A673 (cell line): ENCODE measurements at regions not wholly inside any gene's neighbourhood (a gene's known extent, or its start where the extent isn't known, plus 50 kb on each side); places are given as distances from the start of the nearest gene placed in this dataset.

Source experiments
- BruUV-seq: library from RNA; stranded (reverse); fragments of 400-500 nt; replicated peaks from 2 replicates; lab custom pipeline; 2021; lab: Mats Ljungman, UMichigan
- CTCF ChIA-PET: fragments of 300-600 bp; sonication (Branson Sonifier 250); formaldehyde crosslinking; loops from one replicate; lab custom pipeline; 2022; ENCODE audit warnings: antibody characterized with exemption; lab: Charles Lee
- POLR2A ChIA-PET: fragments of 300-600 bp; sonication (Branson Sonifier 250); formaldehyde crosslinking; loops from one replicate; lab custom pipeline; 2022; ENCODE audit warnings: antibody characterized with exemption; ENCODE audit not compliant: low non-redundant PET; lab: Charles Lee
- DNase-seq: peaks from one replicate; pipeline ENCODE4 v3.0.0-alpha.2; 2015; ENCODE audit warnings: low spot score
- H3K27ac ChIP-seq: fragments of 200-600 bp; sonication (generic); 2 replicates; pipeline ENCODE4 v1.5.1; 2016; ENCODE audit warnings: mixed run types, low read depth, mild to moderate bottlenecking, mixed read lengths, antibody characterized with exemption, low read length; ENCODE audit not compliant: poor library complexity, severe bottlenecking
- H3K27me3 ChIP-seq: fragments of 200-600 bp; sonication (generic); replicated peaks from 2 replicates; pipeline ENCODE4 v1.6.1; 2017; ENCODE audit warnings: mixed run types, low read depth, mild to moderate bottlenecking, mixed read lengths, antibody characterized with exemption, low read length; ENCODE audit not compliant: insufficient read depth, poor library complexity
- H3K36me3 ChIP-seq: fragments of 200-600 bp; sonication (generic); 2 replicates; pipeline ENCODE4 v1.6.1; 2016; ENCODE audit warnings: mixed run types, mild to moderate bottlenecking, mixed read lengths, antibody characterized with exemption, low read length; ENCODE audit not compliant: insufficient read depth, poor library complexity, severe bottlenecking
- H3K4me1 ChIP-seq: fragments of 200-600 bp; sonication (generic); 2 replicates; pipeline ENCODE4 v1.6.1; 2017; ENCODE audit warnings: mixed run types, mild to moderate bottlenecking, mixed read lengths, antibody characterized with exemption, low read length; ENCODE audit not compliant: insufficient read depth, poor library complexity, severe bottlenecking
- H3K4me3 ChIP-seq: fragments of 200-600 bp; sonication (generic); 2 replicates; pipeline ENCODE4 v1.5.1; 2016; ENCODE audit warnings: low read depth, mixed run types, mild to moderate bottlenecking, mixed read lengths, low read length; ENCODE audit not compliant: poor library complexity, severe bottlenecking
- H3K9me3 ChIP-seq: fragments of 200-600 bp; sonication (generic); 2 replicates; pipeline ENCODE4 v1.6.1; 2016; ENCODE audit warnings: mixed run types, low read depth, mild to moderate bottlenecking, mixed read lengths, antibody characterized with exemption, low read length; ENCODE audit not compliant: poor library complexity, severe bottlenecking
- CTCF ChIP-seq: fragments of 300-800, 200-600 bp; sonication (generic); conservative IDR thresholded peaks from 2 replicates; pipeline ENCODE4 v1.5.1; 2017; ENCODE audit warnings: low read depth, mild to moderate bottlenecking, antibody characterized with exemption, low read length, moderate library complexity, mixed read lengths
- EZH2 ChIP-seq: fragments of 200-600 bp; sonication (generic); IDR thresholded peaks from 2 replicates; pipeline ENCODE4 v1.6.1; 2017; ENCODE audit warnings: borderline replicate concordance, low read depth, mild to moderate bottlenecking, mixed read lengths, antibody characterized with exemption, low read length; ENCODE audit not compliant: poor library complexity, severe bottlenecking
- intact Hi-C: fragments of 100-400 bp; cut with micrococcal nuclease; formaldehyde crosslinking; loops from one replicate; pipeline ENCODE4 v1.10.0; 2022; ENCODE audit not compliant: unreplicated experiment

- ChIA-PET POLR2A (no interaction called here), CTCF (no interaction called here)
- Histone ChIP-seq H3K4me1 (no peaks in the 10 kb centered on the region), H3K4me3 (no peak overlapping the region), H3K9me3 (no peaks in the 10 kb centered on the region), H3K36me3 (no peaks in the 10 kb centered on the region), H3K27ac (no peak overlapping the region), H3K27me3 (no peaks in the 10 kb centered on the region)
- TF ChIP-seq CTCF (no peak), EZH2 (no peak)
- BruUV-seq: no TSS peak
- intact Hi-C loops: no loop called here
- DNase-seq: no peak
Measured at GRCh38 chr2:186065491-186065890, 326.9 kb downstream of the FSIP2 start.

- ChIA-PET POLR2A (no interaction called here), CTCF (no interaction called here)
- no peak for TF ChIP-seq EZH2
- H3K27me3 ChIP-seq: no peaks in the 10 kb centered on the region
- no peak for DNase-seq
- H3K4me3 ChIP-seq: no peak overlapping the region
- H3K4me1 ChIP-seq: no peaks in the 10 kb centered on the region
- H3K27ac ChIP-seq: no peak overlapping the region
- intact Hi-C loops: no loop called here
- H3K36me3 ChIP-seq: no peaks in the 10 kb centered on the region
- no TSS peak for BruUV-seq
- no peaks in the 10 kb centered on the region for H3K9me3 ChIP-seq
Measured at GRCh38 chr2:186068139-186068801, 329.7 kb downstream of the FSIP2 start.

- Histone ChIP-seq H3K27ac (no peak overlapping the region), H3K4me1 (no peaks in the 10 kb centered on the region), H3K27me3 (no peaks in the 10 kb centered on the region), H3K9me3 (no peaks in the 10 kb centered on the region), H3K4me3 (no peak overlapping the region), H3K36me3 (no peaks in the 10 kb centered on the region)
- intact Hi-C loops: no loop called here
- ChIA-PET POLR2A (no interaction called here), CTCF (no interaction called here)
- BruUV-seq: no TSS peak
- no peak for TF ChIP-seq EZH2
- TF ChIP-seq CTCF: no peak
- no peak for DNase-seq
Measured at GRCh38 chr2:186069676-186070075, 331.1 kb downstream of the FSIP2 start.

GRCh38 chr2:186085226-186085625 lies 346.6 kb downstream of the FSIP2 start:
- H3K4me1 ChIP-seq: no peaks in the 10 kb centered on the region
- H3K36me3 ChIP-seq: no peaks in the 10 kb centered on the region
- CTCF ChIA-PET: no interaction called here
- no TSS peak for BruUV-seq
- intact Hi-C loops: no loop called here
- POLR2A ChIA-PET: no interaction called here
- no peaks in the 10 kb centered on the region for H3K27me3 ChIP-seq
- no peak overlapping the region for H3K27ac ChIP-seq
- no peak for DNase-seq
- TF ChIP-seq EZH2 (no peak), CTCF (no peak)
- no peak overlapping the region for H3K4me3 ChIP-seq
- no peaks in the 10 kb centered on the region for H3K9me3 ChIP-seq
